Neural crest cell (in vitro differentiated cells): ENCODE measurements at regions not wholly inside any gene's neighbourhood (a gene's known extent, or its start where the extent isn't known, plus 50 kb on each side); places are given as distances from the start of the nearest gene placed in this dataset.

ENCODE experiments used
- DNase-seq: peaks from one replicate; pipeline ENCODE4 v3.0.0; 2021; ENCODE audit warnings: low read depth, mixed read lengths, low spot score
- H3K27ac Mint-ChIP-seq: one replicate; pipeline ENCODE4 v1.8.0; 2021; ENCODE audit warnings: mild to moderate bottlenecking, mixed read lengths; ENCODE audit not compliant: unreplicated experiment
- H3K27me3 Mint-ChIP-seq: 2 replicates; pipeline ENCODE4 v1.8.0; 2021; ENCODE audit warnings: low read depth, mild to moderate bottlenecking, mixed read lengths
- H3K36me3 Mint-ChIP-seq: 2 replicates; pipeline ENCODE4 v1.8.0; 2021; ENCODE audit warnings: low read depth, mild to moderate bottlenecking, mixed read lengths
- H3K4me1 Mint-ChIP-seq: 2 replicates; pipeline ENCODE4 v1.8.0; 2021; ENCODE audit warnings: mixed read lengths
- H3K4me3 Mint-ChIP-seq: one replicate; pipeline ENCODE4 v1.8.0; 2021; ENCODE audit warnings: mild to moderate bottlenecking, mixed read lengths
- H3K9me3 Mint-ChIP-seq: 2 replicates; pipeline ENCODE4 v1.8.0; 2021; ENCODE audit warnings: mixed read lengths
- CTCF ChIP-seq: fragments of 200-600 bp; sonication (generic); conservative IDR thresholded peaks from 2 replicates; pipeline ENCODE4 v1.5.0; 2021; ENCODE audit warnings: antibody characterized with exemption, mild to moderate bottlenecking

GRCh38 chr16:73448970-73449369 lies 401.0 kb upstream of the ZFHX3 start:
- peaks cover 4% of the 10 kb centered on the region for H3K36me3 Mint-ChIP-seq

GRCh38 chr16:73447846-73448245 lies 399.9 kb upstream of the ZFHX3 start:
- TF ChIP-seq CTCF, result no peak
- Mint-ChIP-seq H3K27ac (no peak overlapping the region), H3K9me3 (peaks cover 28% of the 10 kb centered on the region), H3K36me3 (peaks cover 4% of the 10 kb centered on the region), H3K4me3 (no peak overlapping the region), H3K4me1 (no peaks in the 10 kb centered on the region), H3K27me3 (no peaks in the 10 kb centered on the region)
- no peak for DNase-seq

More at GRCh38 chr16:73448970-73449369, 401.0 kb upstream of the ZFHX3 start:
- Mint-ChIP-seq H3K9me3 (peaks cover 28% of the 10 kb centered on the region), H3K27me3 (no peaks in the 10 kb centered on the region), H3K27ac (no peak overlapping the region), H3K4me1 (no peaks in the 10 kb centered on the region), H3K4me3 (no peak overlapping the region)
- DNase-seq, result no peak
- no peak for TF ChIP-seq CTCF

- no peak overlapping the region for H3K4me3 Mint-ChIP-seq
- no peaks in the 10 kb centered on the region for H3K9me3 Mint-ChIP-seq
- DNase-seq, result no peak
- peaks cover 16% of the 10 kb centered on the region for H3K4me1 Mint-ChIP-seq
- H3K36me3 Mint-ChIP-seq, result no peaks in the 10 kb centered on the region
- H3K27ac Mint-ChIP-seq, result no peak overlapping the region
- no peak for TF ChIP-seq CTCF
- no peaks in the 10 kb centered on the region for H3K27me3 Mint-ChIP-seq
Measured at GRCh38 chr16:73434621-73435020, 386.7 kb upstream of the ZFHX3 start.

GRCh38 chr16:73433731-73434307 lies 385.9 kb upstream of the ZFHX3 start:
- no peaks in the 10 kb centered on the region for H3K36me3 Mint-ChIP-seq
- H3K4me1 Mint-ChIP-seq, result peaks cover 16% of the 10 kb centered on the region
- DNase-seq, result no peak

GRCh38 chr16:73432850-73433730 lies 385.2 kb upstream of the ZFHX3 start:
- no peaks in the 10 kb centered on the region for H3K9me3 Mint-ChIP-seq
- H3K4me1 Mint-ChIP-seq, result peaks cover 23% of the 10 kb centered on the region
- no peaks in the 10 kb centered on the region for H3K27me3 Mint-ChIP-seq
- TF ChIP-seq CTCF, result no peak
- no peak for DNase-seq
- no peak overlapping the region for H3K4me3 Mint-ChIP-seq
- H3K27ac Mint-ChIP-seq, result no peak overlapping the region
- H3K36me3 Mint-ChIP-seq, result no peaks in the 10 kb centered on the region

More at GRCh38 chr16:73433731-73434307, 385.9 kb upstream of the ZFHX3 start:
- Mint-ChIP-seq H3K9me3 (no peaks in the 10 kb centered on the region), H3K27me3 (no peaks in the 10 kb centered on the region), H3K27ac (no peak overlapping the region), H3K4me3 (no peak overlapping the region)
- no peak for TF ChIP-seq CTCF
